ENCODE measurements at regions not wholly inside any gene's neighbourhood (a gene's known extent, or its start where the extent isn't known, plus 50 kb on each side); places are given as distances from the start of the nearest gene placed in this dataset.

DNA sequence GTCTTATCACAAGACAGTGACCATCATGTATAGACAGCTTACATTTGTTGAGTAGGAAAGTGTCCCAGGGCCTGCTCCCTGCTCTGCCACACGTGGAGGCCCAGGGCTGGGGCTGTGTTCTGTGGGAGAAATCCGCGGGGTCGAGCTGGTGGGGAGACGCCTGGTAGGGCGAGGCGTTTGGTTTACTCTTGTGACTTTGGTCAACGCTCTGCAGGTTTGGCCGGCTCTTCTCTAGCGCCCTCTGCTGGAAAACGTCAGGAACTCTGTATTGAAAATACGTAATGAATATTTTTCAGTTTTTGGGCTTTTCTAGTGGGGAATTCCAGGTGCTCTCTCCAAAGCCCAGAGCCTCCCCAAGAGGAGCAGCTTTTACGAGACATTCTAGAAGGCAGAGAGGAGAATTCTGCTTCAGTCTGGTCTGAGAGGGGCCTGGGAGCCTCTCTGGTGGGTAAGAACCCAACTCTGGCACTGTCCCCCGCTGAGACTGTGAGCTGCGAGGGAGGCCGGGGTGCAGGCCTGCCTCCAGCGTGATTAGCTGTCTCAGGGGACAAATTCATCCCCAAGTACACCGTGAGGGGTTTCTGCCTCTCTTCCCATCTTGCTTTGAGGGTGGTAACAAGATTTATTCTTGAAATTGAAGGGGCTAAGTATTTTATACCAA, 112.6 kb upstream of the RALGAPA2 start:
- peak; percentile 44 for DNase-seq

GRCh38 chr20:20823476-20823881, 111.0 kb upstream of the RALGAPA2 start:
- DNase-seq: no peak

- DNase-seq: no peak
Observed at GRCh38 chr20:20821484-20822260, 109.2 kb upstream of the RALGAPA2 start.

DNA sequence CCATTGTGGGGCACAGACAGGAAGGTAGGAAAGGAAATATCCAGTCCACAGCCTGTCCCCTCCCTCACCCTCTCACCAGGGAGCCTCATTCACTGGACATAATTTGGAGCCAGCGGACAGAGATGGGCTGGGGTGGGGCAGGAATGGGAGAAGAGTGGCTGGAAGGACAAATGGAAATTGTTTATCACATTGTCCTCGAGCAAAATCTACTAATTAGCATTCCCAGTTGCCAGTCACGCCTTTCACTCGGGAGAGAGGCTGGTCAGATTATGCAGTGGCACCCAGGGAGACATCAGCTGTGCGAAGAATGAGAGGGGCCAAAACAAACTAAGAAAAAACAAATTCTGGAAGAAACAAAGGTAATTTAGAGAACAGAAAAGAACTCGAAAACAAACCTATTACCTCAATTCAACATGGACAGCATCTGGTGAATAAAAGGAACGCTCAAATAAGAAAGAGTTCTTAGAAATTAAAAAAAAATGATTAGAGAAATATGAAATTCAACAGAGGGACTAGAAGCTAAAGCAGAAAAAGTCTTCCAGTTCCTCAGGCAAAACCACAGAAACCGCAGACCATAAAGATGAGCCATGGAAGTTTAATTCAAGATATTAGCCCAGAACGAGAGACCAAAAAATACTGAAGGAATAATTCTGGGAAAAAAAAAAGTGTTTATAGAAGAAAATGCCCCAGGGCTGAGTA, 108.5 kb upstream of the RALGAPA2 start:
- DNase-seq: no peak

DNA sequence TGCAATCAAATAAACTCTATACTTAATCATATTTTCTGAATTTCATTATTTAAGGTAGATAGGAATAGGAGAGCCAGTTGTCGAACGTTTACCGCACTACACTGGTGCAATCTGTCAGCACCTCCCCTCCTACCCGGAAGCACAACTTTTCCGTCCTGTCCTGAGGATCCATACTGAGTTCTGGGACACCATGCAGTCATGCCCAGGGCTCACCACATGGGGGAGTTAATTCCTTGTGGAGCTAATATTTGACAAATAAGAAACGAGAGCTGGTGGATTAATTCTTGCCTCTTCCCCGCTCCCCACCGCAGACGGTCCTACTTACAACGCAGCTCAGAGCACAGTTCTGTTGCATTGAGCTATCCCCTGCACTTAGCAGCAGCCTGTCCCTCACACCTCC, 107.7 kb upstream of the RALGAPA2 start:
- no peak for DNase-seq

DNA sequence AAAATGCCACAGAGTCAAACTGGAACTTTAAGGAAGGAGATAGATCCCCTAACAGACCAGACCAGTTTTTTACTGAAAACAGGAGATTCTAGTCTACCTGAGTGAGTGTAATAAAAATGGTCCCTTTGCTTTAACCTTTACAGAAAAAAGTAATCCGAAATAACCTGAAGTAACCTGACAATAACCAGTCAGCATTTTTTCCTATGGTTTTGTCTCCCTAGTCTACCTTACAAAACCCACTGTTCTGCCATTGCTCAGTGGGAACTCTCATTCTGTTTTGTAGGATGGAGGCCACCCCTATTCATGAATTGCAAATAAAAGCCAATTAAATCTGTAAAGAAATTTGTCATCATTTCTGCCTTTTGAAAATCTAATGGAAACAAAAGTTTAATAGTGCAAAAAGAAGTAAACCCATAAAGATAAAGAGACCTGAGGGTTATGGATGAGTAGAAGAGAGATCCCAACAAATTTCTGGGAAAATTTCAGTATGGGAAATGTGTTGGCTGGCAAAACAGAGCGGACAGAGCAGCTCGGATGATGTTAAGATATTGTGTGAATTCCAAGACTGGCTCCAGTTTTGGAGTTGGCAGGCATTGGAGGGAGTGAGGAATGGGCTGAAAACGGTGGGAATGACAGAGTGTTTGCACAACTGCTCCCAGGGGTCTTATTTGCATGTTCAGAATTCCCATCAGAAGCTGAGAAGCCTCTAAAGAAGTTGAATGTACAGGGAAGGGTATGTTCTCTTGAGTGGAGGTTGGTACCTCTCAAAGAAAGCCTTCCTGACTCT, 104.7 kb upstream of the RALGAPA2 start:
- DNase-seq: no peak

DNA sequence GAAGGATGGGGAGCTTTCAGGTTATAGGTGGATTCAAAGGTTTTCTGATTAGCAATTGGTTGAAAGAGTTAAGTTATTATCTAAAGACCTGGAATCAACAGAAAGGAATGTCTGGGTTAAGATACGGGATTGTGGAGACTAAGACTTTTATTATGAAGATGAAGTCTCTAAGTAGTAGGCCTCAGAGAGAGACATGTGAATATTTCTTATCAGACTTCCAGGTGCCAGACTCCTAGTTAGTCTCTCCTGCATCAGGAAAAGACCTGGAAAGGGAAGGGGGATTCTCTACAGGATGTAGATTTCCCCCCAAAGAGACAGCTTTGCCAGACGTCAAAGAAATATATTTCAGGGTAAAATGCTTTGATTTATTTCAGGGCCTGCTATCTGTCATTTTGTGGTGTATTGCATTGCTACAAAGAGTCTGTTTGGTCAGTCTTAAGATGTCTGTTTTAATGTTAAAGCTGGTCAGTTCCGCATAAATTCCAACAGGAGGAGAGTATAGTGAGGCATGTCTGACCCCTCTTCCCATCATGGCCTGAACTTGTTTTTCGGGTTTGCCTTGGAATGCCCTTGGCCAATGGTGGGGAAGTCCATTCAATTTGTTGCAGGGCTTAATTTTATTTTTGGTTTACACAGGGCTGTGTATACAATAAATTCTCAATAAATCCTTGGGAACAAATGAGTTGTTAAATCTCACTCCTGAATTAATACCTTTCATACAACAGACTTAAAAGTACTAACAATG, 103.4 kb upstream of the RALGAPA2 start:
- no peak for DNase-seq

DNA sequence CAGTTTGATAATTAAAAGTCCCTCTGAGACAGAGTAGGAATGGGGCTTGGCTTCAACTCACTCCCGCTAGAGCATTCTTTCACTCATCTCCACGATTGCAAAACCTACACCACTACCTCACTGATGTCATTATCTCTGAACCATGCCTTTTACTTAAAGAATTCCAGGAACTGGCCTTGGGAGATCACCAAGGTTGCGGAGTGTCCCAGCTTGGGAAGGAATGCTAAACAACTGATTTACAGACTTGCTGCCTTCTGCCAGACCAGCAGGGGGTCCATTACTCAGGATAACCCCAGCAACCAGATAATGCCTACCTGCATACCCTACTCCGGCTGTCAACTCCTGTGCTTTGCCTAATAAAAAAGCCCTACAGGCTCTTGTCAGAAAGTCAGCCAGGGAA, 102.2 kb upstream of the RALGAPA2 start:
- DNase-seq: no peak

DNA sequence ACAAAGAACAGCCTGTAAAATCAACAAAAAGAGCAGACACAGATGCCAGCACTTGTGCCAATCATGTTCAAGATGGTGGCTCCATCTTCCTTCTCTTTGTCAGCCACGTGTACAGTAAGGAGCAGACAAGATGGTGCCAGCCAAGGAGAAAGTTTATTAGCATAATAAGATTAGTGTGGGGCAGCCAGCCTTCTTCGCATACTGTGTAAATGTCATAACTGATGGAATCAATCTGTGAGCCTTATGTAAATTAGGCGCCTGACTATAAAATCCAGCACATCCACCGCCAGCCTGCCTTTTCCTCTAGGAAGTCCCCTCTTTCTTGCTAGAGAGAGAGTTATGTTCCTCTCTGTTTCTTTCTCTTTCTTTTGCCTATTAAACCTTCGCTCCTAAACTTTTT, 99.7 kb upstream of the RALGAPA2 start:
- no peak for DNase-seq

DNA sequence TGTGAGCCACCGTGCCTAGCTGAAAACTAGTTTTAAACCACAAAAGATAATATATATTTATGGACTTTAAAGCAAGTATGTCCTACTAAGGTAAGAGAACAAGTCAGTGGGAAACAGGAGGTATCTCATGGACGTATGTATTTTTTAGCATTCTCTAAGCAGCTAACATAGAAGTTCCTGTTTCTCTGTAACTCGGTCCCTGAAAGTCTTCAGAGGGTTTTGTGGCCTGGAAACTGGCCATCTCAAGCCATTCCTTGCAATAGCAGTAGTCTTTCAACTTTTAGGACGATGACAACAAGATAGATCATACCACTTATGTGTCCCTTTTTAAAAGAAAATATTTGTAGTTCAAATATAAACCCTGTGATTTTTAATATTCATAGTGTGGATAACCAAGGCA, 95.6 kb upstream of the RALGAPA2 start:
- DNase-seq: no peak

- DNase-seq: no peak
Observed at GRCh38 chr20:20806121-20807095, 94.0 kb upstream of the RALGAPA2 start.

DNA sequence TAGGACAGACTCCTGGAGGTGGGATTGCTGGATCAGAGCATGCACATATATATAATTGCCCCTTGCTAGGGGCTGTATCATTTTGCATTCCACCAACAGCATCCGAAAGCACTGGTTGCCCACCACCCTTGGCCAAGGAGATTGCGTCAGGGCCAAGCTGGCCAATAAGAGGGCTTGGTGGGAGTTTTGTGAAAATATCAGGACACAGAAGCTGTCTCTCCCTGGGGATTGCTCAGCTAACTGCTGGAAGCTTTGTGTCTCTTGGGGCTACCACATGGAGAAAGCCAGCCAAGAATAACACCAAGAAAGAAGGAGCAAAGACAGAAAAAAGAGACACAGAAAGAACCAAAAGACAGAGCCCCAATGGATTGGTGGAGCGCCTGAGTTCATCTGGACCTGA, 90.6 kb upstream of the RALGAPA2 start:
- no peak for DNase-seq

GRCh38 chr20:20802328-20802727, 89.9 kb upstream of the RALGAPA2 start:
- no peak for DNase-seq

GRCh38 chr20:20799716-20800312, 87.4 kb upstream of the RALGAPA2 start:
- DNase-seq: no peak

DNA sequence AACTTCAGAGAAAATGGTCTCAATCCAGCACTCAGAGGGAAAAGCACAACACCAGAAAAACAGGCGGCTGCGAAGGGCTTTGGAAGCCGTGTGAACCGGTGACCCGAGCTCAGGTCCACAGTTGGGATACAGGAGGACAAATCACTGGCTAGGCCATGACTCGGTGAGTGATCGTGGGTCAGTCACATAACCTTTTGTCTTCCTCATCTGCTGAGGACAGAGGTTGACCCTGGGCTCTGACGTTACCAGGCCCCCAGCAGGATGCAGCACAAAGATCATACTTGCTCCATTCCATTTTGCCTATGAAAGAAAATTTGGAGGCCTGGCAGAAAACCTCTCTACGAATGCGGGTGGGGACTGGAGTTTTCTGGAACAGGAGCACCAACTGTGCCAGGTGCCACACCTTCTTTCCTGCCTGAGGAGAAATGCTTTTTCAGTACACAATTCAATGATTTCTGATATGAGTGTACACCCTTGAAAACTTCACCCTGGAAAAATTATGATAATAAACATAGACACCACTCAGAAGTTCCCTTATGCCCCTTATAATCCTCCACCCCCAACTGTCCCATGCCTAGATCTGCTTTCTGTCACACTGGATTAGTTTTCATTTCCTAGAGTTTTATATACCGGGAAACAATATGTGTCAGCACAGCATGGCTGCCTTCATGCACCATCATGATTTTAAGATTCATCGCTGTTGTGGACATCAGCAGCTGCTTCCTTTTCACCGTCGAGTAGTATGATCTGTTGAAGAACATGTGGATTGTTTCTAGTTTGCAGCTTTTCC, 85.3 kb upstream of the RALGAPA2 start:
- DNase-seq: no peak

DNA sequence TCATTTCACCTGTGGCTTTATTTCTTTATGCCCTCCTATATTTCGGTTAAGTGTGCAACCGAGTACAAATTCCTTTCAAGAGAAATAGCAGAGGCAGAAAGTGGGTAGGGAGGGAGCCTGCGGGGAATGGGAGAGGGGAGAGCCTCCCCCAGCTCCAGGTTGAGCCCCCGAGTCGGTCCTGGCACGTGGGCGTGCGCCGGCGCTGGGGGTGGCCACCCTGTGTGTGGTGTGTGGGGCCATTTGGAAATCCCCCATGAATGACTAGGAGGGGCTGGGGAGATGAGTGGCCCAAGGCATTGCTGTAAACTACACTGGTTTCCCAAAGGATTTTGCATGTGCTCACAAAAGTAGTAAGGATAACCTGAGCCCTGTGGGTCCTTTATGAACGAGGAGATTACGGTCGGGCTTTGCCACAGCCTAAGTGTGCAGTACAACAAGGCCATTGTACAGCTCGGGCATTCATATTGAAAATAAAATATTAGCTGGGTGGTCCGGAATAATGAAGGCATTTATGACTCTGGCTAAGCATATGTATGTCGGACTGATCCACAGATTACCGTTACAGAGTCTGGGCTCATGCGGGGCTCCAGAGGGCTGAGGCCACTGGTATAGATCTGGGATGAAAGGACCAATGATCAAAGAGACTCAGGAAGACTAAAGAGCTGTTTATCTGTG, 84.5 kb upstream of the RALGAPA2 start:
- DNase-seq: no peak

DNA sequence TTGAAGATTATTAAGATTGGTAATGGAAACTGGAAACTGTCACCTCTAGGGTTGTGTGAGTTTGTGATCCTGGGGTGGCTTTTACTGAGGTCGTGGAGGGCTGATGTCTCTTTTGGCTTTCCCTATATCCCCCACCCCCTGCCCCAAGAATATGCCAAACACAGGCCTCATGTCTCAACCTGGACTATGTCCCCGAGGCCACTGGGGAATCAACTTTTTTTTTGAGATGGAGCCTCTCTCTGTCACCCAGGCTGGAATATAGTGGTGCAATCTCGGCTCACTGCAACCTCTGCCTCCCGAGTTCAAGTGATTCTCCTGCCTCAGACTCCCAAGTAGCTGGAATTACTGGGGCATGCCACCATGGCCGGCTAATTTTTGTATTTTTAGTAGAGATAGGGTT, 83.3 kb upstream of the RALGAPA2 start:
- no peak for DNase-seq

DNA sequence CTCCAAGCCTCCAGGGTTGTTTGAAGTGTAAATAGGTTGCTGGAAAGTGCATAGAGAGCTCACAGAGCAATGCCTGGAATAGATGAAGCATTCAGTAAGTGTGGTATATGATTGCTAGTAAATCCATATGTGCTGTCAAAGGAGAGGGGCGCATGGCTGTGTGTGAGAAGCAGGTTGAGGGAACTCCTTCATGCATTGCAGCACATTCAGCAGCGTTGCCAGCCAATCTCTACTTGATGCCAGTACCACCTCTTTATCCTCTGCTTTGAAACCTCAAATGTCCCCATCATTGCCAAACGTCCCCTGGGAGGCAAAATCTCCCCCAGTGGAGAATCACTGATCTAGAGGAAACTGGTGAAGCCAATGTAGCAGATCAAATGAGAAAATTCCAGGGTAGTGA, 82.7 kb upstream of the RALGAPA2 start:
- DNase-seq: no peak

DNA sequence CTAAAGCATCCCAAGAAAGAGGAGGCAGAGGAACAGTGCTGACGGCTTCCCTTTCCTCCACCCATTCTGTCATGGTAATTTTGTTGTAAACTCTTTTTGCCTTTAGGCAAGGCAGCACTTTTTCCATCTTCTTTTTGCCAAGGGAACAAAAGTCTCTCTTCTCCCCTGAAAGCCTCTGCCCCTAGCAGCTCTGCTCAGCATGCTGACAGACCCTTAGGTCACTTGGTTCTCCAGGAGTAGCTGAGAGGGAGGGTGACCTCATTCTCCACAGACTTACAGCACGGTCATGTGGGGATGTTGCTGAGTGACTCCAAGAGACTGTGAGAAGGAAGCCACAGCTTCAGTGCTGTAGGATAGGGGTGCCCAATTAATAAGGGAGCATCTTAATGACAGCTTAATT, 81.1 kb upstream of the RALGAPA2 start:
- no peak for DNase-seq
